Fibroblast of the conjunctiva (primary cell): ENCODE measurements at regions not wholly inside any gene's neighbourhood (a gene's known extent, or its start where the extent isn't known, plus 50 kb on each side); places are given as distances from the start of the nearest gene placed in this dataset.
"Not testable (repeated sequence)": the region's sequence is repeated elsewhere in the genome, so short reads cannot be mapped to it uniquely, and the experiment has no call there.

ENCODE experiments used
- DNase-seq: peaks from one replicate; pipeline ENCODE4 v3.0.0-alpha.2; 2010; ENCODE audit warnings: low read depth

- no peak for DNase-seq
Observed at GRCh38 chr9:117775591-117775990, 71.4 kb downstream of the TLR4 start.

- no peak for DNase-seq
Observed at GRCh38 chr9:117777823-117778222, 73.6 kb downstream of the TLR4 start.

- DNase-seq, result no peak
Observed at GRCh38 chr9:117779760-117780159, 75.6 kb downstream of the TLR4 start.

- peak; percentile 61 for DNase-seq
Observed at GRCh38 chr9:117782931-117783788, 79.0 kb downstream of the TLR4 start.

GRCh38 chr9:117783828-117784227 lies 79.6 kb downstream of the TLR4 start:
- no peak for DNase-seq

GRCh38 chr9:117784996-117785395 lies 80.8 kb downstream of the TLR4 start:
- DNase-seq, result no peak

- no peak for DNase-seq
Observed at GRCh38 chr9:117787746-117788145, 83.5 kb downstream of the TLR4 start.

GRCh38 chr9:117795271-117795670 lies 91.1 kb downstream of the TLR4 start:
- DNase-seq, result no peak

GRCh38 chr9:117796681-117797080 lies 92.5 kb downstream of the TLR4 start:
- DNase-seq, result peak; percentile 14

GRCh38 chr9:117800389-117800788 lies 96.2 kb downstream of the TLR4 start:
- no peak for DNase-seq

- no peak for DNase-seq
Observed at GRCh38 chr9:117809751-117810150, 105.5 kb downstream of the TLR4 start.

GRCh38 chr9:117815315-117815714 lies 111.1 kb downstream of the TLR4 start:
- DNase-seq, result no peak

- no peak for DNase-seq
Observed at GRCh38 chr9:117815948-117816347, 111.7 kb downstream of the TLR4 start.

- DNase-seq, result no peak
Observed at GRCh38 chr9:117821954-117822353, 117.8 kb downstream of the TLR4 start.

- DNase-seq, result no peak
Observed at GRCh38 chr9:117823576-117823975, 119.4 kb downstream of the TLR4 start.

GRCh38 chr9:117825609-117826347 lies 121.6 kb downstream of the TLR4 start:
- no peak for DNase-seq

- DNase-seq, result no peak
Observed at GRCh38 chr9:117826837-117827236, 122.6 kb downstream of the TLR4 start.

GRCh38 chr9:117827456-117827855 lies 123.3 kb downstream of the TLR4 start:
- no peak for DNase-seq

- DNase-seq, result no peak
Observed at GRCh38 chr9:117828466-117828865, 124.3 kb downstream of the TLR4 start.

GRCh38 chr9:117835798-117836197 lies 131.6 kb downstream of the TLR4 start:
- no peak for DNase-seq

GRCh38 chr9:117839862-117840261 lies 135.7 kb downstream of the TLR4 start:
- no peak for DNase-seq

GRCh38 chr9:117851836-117852461 lies 147.7 kb downstream of the TLR4 start:
- not testable (repeated sequence) for DNase-seq

GRCh38 chr9:117858561-117858960 lies 154.4 kb downstream of the TLR4 start:
- no peak for DNase-seq
